ENCODE measurements at regions not wholly inside any gene's neighbourhood (a gene's known extent, or its start where the extent isn't known, plus 50 kb on each side); places are given as distances from the start of the nearest gene placed in this dataset.

- Histone ChIP-seq H4K20me1 (ENCODE audit: low read depth, low read length) (no peaks in the 10 kb centered on the region), H2AFZ (ENCODE audit: low read depth, low read length, severe bottlenecking) (no peak overlapping the region), H3K9ac (ENCODE audit: low read length) (no peak overlapping the region), H3K79me2 (ENCODE audit: insufficient read depth, low read length) (no peaks in the 10 kb centered on the region), H3K9me2 (replicated peaks; ENCODE audit: insufficient read depth, low read length) (no peaks in the 10 kb centered on the region; the same call in 1 of the 2 replicates), H3K27me3 (ENCODE audit: low read length) (no peaks in the 10 kb centered on the region), H3K36me3 (ENCODE audit: low read length) (no peaks in the 10 kb centered on the region), H3K4me3 (ENCODE audit: insufficient read depth, low read length, poor library complexity, severe bottlenecking) (no peak overlapping the region), H3K27ac (ENCODE audit: low read depth, low read length) (no peak overlapping the region), H3K9me3 (ENCODE audit: insufficient read depth, low read length) (no peaks in the 10 kb centered on the region), H3F3A (ENCODE audit: insufficient read depth) (no peaks in the 10 kb centered on the region), H3K4me2 (ENCODE audit: low read depth, low read length, poor library complexity, severe bottlenecking) (no peak overlapping the region)
- TF ChIP-seq, protein P1, sequence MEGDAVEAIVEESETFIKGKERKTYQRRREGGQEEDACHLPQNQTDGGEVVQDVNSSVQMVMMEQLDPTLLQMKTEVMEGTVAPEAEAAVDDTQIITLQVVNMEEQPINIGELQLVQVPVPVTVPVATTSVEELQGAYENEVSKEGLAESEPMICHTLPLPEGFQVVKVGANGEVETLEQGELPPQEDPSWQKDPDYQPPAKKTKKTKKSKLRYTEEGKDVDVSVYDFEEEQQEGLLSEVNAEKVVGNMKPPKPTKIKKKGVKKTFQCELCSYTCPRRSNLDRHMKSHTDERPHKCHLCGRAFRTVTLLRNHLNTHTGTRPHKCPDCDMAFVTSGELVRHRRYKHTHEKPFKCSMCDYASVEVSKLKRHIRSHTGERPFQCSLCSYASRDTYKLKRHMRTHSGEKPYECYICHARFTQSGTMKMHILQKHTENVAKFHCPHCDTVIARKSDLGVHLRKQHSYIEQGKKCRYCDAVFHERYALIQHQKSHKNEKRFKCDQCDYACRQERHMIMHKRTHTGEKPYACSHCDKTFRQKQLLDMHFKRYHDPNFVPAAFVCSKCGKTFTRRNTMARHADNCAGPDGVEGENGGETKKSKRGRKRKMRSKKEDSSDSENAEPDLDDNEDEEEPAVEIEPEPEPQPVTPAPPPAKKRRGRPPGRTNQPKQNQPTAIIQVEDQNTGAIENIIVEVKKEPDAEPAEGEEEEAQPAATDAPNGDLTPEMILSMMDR (IDR thresholded peaks at IDR 0.05; ENCODE audit: insufficient read depth, low read length, poor library complexity, severe bottlenecking): no peak
- no peak for TF ChIP-seq EZH2phosphoT487 (conservative IDR thresholded peaks at IDR 0.05; ENCODE audit: low read length)
Measured at GRCh38 chr9:82799286-82799685, 263.7 kb downstream of the RASEF start.

DNA sequence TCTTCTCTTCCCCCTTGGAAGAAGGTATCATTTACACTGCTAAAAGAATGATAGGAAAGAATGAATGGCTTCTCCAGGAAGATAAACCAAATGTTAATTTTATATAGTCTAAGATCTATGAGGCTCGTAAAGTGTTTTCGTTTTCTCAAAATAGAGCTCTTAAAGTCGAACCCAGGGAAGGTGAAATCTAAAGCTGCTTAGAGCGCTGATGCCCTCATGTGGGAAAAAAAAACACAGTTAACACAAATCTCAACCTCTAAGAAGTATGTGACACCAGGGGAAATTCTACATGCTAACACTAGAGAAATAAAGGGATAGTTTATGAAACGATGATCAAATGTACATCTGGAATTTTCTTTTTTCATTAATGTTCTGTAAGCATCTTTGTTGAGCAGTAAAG, 257.9 kb downstream of the RASEF start:
- H3K27me3 ChIP-seq (ENCODE audit: low read length): no peaks in the 10 kb centered on the region
- no peaks in the 10 kb centered on the region for H3F3A ChIP-seq (ENCODE audit: insufficient read depth)
- H3K36me3 ChIP-seq (ENCODE audit: low read length): no peaks in the 10 kb centered on the region
- no peak for TF ChIP-seq EZH2phosphoT487 (conservative IDR thresholded peaks at IDR 0.05; ENCODE audit: low read length)
- TF ChIP-seq, protein P1 (IDR thresholded peaks at IDR 0.05; ENCODE audit: insufficient read depth, low read length, poor library complexity, severe bottlenecking): no peak
- no peaks in the 10 kb centered on the region for H3K79me2 ChIP-seq (ENCODE audit: insufficient read depth, low read length)
- H3K27ac ChIP-seq (ENCODE audit: low read depth, low read length): no peak overlapping the region
- H3K9me3 ChIP-seq (ENCODE audit: insufficient read depth, low read length): no peaks in the 10 kb centered on the region
- no peaks in the 10 kb centered on the region; the same call in 1 of the 2 replicates for H3K9me2 ChIP-seq (replicated peaks; ENCODE audit: insufficient read depth, low read length)
- H3K4me2 ChIP-seq (ENCODE audit: low read depth, low read length, poor library complexity, severe bottlenecking): no peak overlapping the region
- H3K4me3 ChIP-seq (ENCODE audit: insufficient read depth, low read length, poor library complexity, severe bottlenecking): no peak overlapping the region
- H2AFZ ChIP-seq (ENCODE audit: low read depth, low read length, severe bottlenecking): no peak overlapping the region
- H3K9ac ChIP-seq (ENCODE audit: low read length): no peak overlapping the region
- no peaks in the 10 kb centered on the region for H4K20me1 ChIP-seq (ENCODE audit: low read depth, low read length)

GRCh38 chr9:82808478-82808877, 254.5 kb downstream of the RASEF start:
- H2AFZ ChIP-seq (ENCODE audit: low read depth, low read length, severe bottlenecking): no peak overlapping the region
- no peak overlapping the region for H3K4me3 ChIP-seq (ENCODE audit: insufficient read depth, low read length, poor library complexity, severe bottlenecking)
- no peak overlapping the region for H3K4me2 ChIP-seq (ENCODE audit: low read depth, low read length, poor library complexity, severe bottlenecking)
- H3K9me3 ChIP-seq (ENCODE audit: insufficient read depth, low read length): no peaks in the 10 kb centered on the region
- no peaks in the 10 kb centered on the region for H3F3A ChIP-seq (ENCODE audit: insufficient read depth)
- no peaks in the 10 kb centered on the region for H3K9me2 ChIP-seq (replicated peaks; ENCODE audit: insufficient read depth, low read length)
- H3K27ac ChIP-seq (ENCODE audit: low read depth, low read length): no peak overlapping the region
- H3K79me2 ChIP-seq (ENCODE audit: insufficient read depth, low read length): no peaks in the 10 kb centered on the region
- H4K20me1 ChIP-seq (ENCODE audit: low read depth, low read length): no peaks in the 10 kb centered on the region
- H3K27me3 ChIP-seq (ENCODE audit: low read length): no peaks in the 10 kb centered on the region
- H3K9ac ChIP-seq (ENCODE audit: low read length): no peak overlapping the region
- no peaks in the 10 kb centered on the region for H3K36me3 ChIP-seq (ENCODE audit: low read length)
- TF ChIP-seq EZH2phosphoT487 (conservative IDR thresholded peaks at IDR 0.05; ENCODE audit: low read length): no peak
- TF ChIP-seq, protein P1 (IDR thresholded peaks at IDR 0.05; ENCODE audit: insufficient read depth, low read length, poor library complexity, severe bottlenecking): no peak
